ENCODE measurements at regions not wholly inside any gene's neighbourhood (a gene's known extent, or its start where the extent isn't known, plus 50 kb on each side); places are given as distances from the start of the nearest gene placed in this dataset.

DNA sequence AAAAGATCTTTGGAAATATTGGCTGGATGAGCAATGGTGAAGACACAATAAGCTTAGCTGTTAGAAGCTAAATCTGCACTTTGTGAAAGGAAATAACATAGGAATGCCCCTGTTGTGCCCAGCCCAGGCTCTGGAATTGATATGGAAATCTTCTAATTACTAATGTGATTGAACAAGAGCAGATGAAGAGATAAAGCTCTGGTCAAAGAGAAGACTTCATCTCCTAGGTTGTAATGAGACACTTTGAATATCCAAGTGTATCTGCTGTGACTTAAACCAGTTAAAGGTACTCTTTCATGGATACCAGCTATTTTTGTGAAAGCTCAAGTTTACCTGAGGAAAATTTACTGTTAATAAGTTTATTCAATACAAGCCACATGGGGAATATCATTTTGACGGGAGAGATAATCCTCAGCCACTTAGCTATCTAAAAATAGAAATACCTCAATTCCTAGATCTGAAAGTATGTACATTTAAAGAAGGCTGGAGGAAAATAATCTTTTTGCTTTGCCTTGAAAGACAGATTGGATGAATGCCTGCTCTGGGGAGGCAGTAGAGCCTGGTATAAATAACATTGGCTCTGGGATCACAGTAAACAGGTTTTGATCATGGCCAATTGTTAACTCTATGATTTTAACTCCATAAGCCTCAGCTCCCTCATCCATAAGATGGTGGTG is 494.0 kb upstream of the B3GALT2 start:
- TF ChIP-seq POLR2AphosphoS5 (IDR thresholded peaks at IDR 0.05; ENCODE audit: low read depth, low read length) (no peak), TAF1 (IDR thresholded peaks at IDR 0.05; ENCODE audit: borderline replicate concordance, insufficient read depth, low read length) (no peak), SIN3A (IDR thresholded peaks at IDR 0.05; ENCODE audit: borderline replicate concordance, insufficient read depth, low read length) (no peak)
- TF ChIP-seq, protein P1, sequence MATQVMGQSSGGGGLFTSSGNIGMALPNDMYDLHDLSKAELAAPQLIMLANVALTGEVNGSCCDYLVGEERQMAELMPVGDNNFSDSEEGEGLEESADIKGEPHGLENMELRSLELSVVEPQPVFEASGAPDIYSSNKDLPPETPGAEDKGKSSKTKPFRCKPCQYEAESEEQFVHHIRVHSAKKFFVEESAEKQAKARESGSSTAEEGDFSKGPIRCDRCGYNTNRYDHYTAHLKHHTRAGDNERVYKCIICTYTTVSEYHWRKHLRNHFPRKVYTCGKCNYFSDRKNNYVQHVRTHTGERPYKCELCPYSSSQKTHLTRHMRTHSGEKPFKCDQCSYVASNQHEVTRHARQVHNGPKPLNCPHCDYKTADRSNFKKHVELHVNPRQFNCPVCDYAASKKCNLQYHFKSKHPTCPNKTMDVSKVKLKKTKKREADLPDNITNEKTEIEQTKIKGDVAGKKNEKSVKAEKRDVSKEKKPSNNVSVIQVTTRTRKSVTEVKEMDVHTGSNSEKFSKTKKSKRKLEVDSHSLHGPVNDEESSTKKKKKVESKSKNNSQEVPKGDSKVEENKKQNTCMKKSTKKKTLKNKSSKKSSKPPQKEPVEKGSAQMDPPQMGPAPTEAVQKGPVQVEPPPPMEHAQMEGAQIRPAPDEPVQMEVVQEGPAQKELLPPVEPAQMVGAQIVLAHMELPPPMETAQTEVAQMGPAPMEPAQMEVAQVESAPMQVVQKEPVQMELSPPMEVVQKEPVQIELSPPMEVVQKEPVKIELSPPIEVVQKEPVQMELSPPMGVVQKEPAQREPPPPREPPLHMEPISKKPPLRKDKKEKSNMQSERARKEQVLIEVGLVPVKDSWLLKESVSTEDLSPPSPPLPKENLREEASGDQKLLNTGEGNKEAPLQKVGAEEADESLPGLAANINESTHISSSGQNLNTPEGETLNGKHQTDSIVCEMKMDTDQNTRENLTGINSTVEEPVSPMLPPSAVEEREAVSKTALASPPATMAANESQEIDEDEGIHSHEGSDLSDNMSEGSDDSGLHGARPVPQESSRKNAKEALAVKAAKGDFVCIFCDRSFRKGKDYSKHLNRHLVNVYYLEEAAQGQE (IDR thresholded peaks at IDR 0.05; ENCODE audit: insufficient read depth in 1 of 2, low read depth in 2 of 2, low read length in 2 of 2): no peak
